B cell (primary cell): ENCODE measurements at regions not wholly inside any gene's neighbourhood (a gene's known extent, or its start where the extent isn't known, plus 50 kb on each side); places are given as distances from the start of the nearest gene placed in this dataset.

ENCODE experiments used
- ATAC-seq: fragments of 200-7000 bp; cut with Tn5 transposase; one replicate; pipeline ENCODE4 v1.10.0; 2021; ENCODE audit warnings: low read depth, mild to moderate bottlenecking, moderate number of reproducible peaks, moderate library complexity
- CTCF ChIA-PET: fragments of 350-600 bp; sonication (Branson Sonifier 250); formaldehyde crosslinking; loops from one replicate; lab custom pipeline; 2021; ENCODE audit warnings: antibody characterized with exemption, inconsistent platforms; lab: Charles Lee
- POLR2A ChIA-PET: fragments of 350-600 bp; sonication (Branson Sonifier 250); formaldehyde crosslinking; loops from one replicate; lab custom pipeline; 2021; ENCODE audit warnings: antibody characterized with exemption; lab: Charles Lee
- DNase-seq: peaks from one replicate; pipeline ENCODE4 v3.0.0; 2013
- H2AFZ ChIP-seq: 2 replicates; pipeline ENCODE4 v1.6.1; 2012; ENCODE audit warnings: mild to moderate bottlenecking, low read depth, low read length; ENCODE audit not compliant: insufficient read depth, poor library complexity, severe bottlenecking
- H3K27ac ChIP-seq, 2 donors: 1 replicate in 1 of 2; 2 replicates in 1 of 2; pipeline ENCODE4 v1.5.1; 2012 to 2013; ENCODE audit warnings: low read length in 2 of 2, mild to moderate bottlenecking in 2 of 2, moderate library complexity in 1 of 2
- H3K27me3 ChIP-seq, 4 experiments: fragments of 200-600 bp in 1 of 4; sonication (generic) in 1 of 4; replicated peaks in 1 of 4; 1 replicate in 2 of 4; 2 replicates in 2 of 4; pipeline versions ENCODE4 v1.6.1 to v1.7.0; 2013 to 2016; ENCODE audit warnings: low read length in 3 of 4, mild to moderate bottlenecking in 2 of 4, mixed read lengths in 1 of 4, moderate library complexity in 1 of 4; ENCODE audit not compliant: insufficient read depth in 4 of 4, control insufficient read depth in 3 of 4; ENCODE audit errors: control extremely low read depth in 1 of 4
- H3K36me3 ChIP-seq, 2 experiments: replicated peaks in 1 of 2; 1 replicate in 1 of 2; 2 replicates in 1 of 2; pipeline versions ENCODE4 v1.6.1 to v1.7.1; 2013; ENCODE audit warnings: low read length in 1 of 2; ENCODE audit not compliant: insufficient read depth in 2 of 2, control insufficient read depth in 1 of 2; ENCODE audit errors: control extremely low read depth in 1 of 2, extremely low read depth in 1 of 2
- H3K4me1 ChIP-seq, 2 donors: fragments of 200-600 bp in 1 of 2; sonication (generic) in 1 of 2; 1 replicate in 1 of 2; 2 replicates in 1 of 2; pipeline versions ENCODE4 v1.5.1 to v1.6.1; 2013 to 2017; ENCODE audit warnings: low read length in 2 of 2; ENCODE audit not compliant: control insufficient read depth in 2 of 2, insufficient read depth in 2 of 2
- H3K4me2 ChIP-seq: replicated peaks from 2 replicates; pipeline ENCODE3; 2012; ENCODE audit warnings: mild to moderate bottlenecking, low read depth, low read length; ENCODE audit not compliant: poor library complexity, severe bottlenecking
- H3K4me3 ChIP-seq, 5 experiments: fragments of 200-600 bp in 1 of 5; sonication (generic) in 1 of 5; 1 replicate in 3 of 5; 2 replicates in 2 of 5; pipeline versions ENCODE4 v1.5.1 to v1.7.0; 2011 to 2016; ENCODE audit warnings: low read length in 4 of 5, mild to moderate bottlenecking in 4 of 5, low read depth in 2 of 5, control low read depth in 1 of 5, moderate library complexity in 1 of 5; ENCODE audit not compliant: insufficient read depth in 1 of 5; ENCODE audit errors: control extremely low read depth in 1 of 5, extremely low read depth in 1 of 5
- H3K79me2 ChIP-seq: fragments of 200-600 bp; sonication (generic); one replicate; pipeline ENCODE4 v1.6.0; 2016; ENCODE audit warnings: low read length; ENCODE audit not compliant: control insufficient read depth, insufficient read depth
- H3K9ac ChIP-seq: fragments of 200-600 bp; sonication (generic); 2 replicates; pipeline ENCODE4 v1.6.1; 2017; ENCODE audit warnings: mild to moderate bottlenecking, low read length, moderate library complexity
- H3K9me3 ChIP-seq, 3 donors: one replicate each; pipeline versions ENCODE4 v1.6.1 to v1.7.1; 2013; ENCODE audit warnings: low read length in 2 of 3; ENCODE audit not compliant: control insufficient read depth in 2 of 3, insufficient read depth in 1 of 3; ENCODE audit errors: control extremely low read depth in 1 of 3
- H4K20me1 ChIP-seq: 2 replicates; pipeline ENCODE4 v1.6.0; 2012; ENCODE audit warnings: mild to moderate bottlenecking, low read length; ENCODE audit not compliant: insufficient read depth, control insufficient read depth, poor library complexity, severe bottlenecking
- H3K27ac Mint-ChIP-seq: one replicate; pipeline ENCODE4 v1.8.0; 2021; ENCODE audit warnings: mixed read lengths
- H3K27me3 Mint-ChIP-seq: one replicate; pipeline ENCODE4 v1.8.0; 2021; ENCODE audit warnings: mixed read lengths
- H3K4me1 Mint-ChIP-seq: one replicate; pipeline ENCODE4 v1.8.0; 2021; ENCODE audit warnings: mixed read lengths
- H3K4me3 Mint-ChIP-seq: one replicate; pipeline ENCODE4 v1.8.0; 2021; ENCODE audit warnings: mixed read lengths
- H3K9me3 Mint-ChIP-seq: one replicate; pipeline ENCODE4 v1.8.0; 2022; ENCODE audit warnings: mixed read lengths; ENCODE audit not compliant: insufficient read depth
- EZH2 ChIP-seq: IDR thresholded peaks from 2 replicates; pipeline ENCODE4 v1.6.1; 2012; ENCODE audit warnings: borderline replicate concordance, low read depth, mild to moderate bottlenecking, moderate library complexity, low read length; ENCODE audit not compliant: insufficient read depth, poor library complexity, severe bottlenecking
- WGBS: methylation state at CpG from one replicate; pipeline ENCODE4 v1.1.5; 2013; ENCODE audit warnings: missing lambda C conversion rate; ENCODE audit not compliant: insufficient coverage; 5-methylcytosine and 5-hydroxymethylcytosine counted together
- intact Hi-C: fragments of 100-400 bp; cut with micrococcal nuclease; formaldehyde crosslinking; loops from one replicate; pipeline ENCODE4 v1.10.0; 2022
- TF ChIP-seq, protein P1 (sequence below): fragments of 200-600 bp; IDR thresholded peaks from one replicate; pipeline ENCODE4 v1.8.0; 2022; ENCODE audit warnings: antibody characterized with exemption, mild to moderate bottlenecking

DNA sequence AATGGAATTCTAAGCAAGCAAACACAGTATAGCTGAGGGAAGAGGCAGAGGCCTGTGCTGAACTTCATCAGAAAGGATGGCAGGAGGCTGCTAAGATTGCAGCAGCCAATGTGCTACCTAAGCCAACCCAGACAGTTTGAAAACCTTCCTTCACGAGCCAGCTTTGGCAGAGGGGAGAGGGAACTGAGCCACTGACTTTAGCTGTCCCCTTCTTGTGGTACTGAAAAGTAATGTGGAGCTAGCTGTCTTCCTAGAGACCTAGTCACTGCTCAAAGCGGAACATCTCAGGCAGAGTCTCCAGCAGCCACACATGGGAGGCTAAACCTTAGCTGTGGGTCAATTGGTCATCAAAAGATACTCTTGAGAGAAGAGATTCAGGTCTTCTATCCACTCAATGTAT, 419.0 kb downstream of the FBXO15 start:
- ChIA-PET CTCF (no interaction called here), POLR2A (no interaction called here)
- no peak for ATAC-seq
- H3K4me2 ChIP-seq = no peak overlapping the region
- Mint-ChIP-seq H3K27me3 (no peaks in the 10 kb centered on the region), H3K4me3 (no peak overlapping the region), H3K4me1 (no peaks in the 10 kb centered on the region), H3K27ac (no peak overlapping the region), H3K9me3 (no peaks in the 10 kb centered on the region)
- H4K20me1 ChIP-seq = no peaks in the 10 kb centered on the region
- no peaks in the 10 kb centered on the region for H3K27me3 ChIP-seq
- H3K4me3 ChIP-seq = no peak overlapping the region
- intact Hi-C loops = no loop called here
- H3K27ac ChIP-seq = no peak overlapping the region
- H3K79me2 ChIP-seq = no peaks in the 10 kb centered on the region
- no CpG with 5 or more reads among the region's 2 CpGs for WGBS
- no peak overlapping the region for H3K9ac ChIP-seq
- H3K36me3 ChIP-seq = no peaks in the 10 kb centered on the region
- no peak overlapping the region for H2AFZ ChIP-seq
- TF ChIP-seq, protein P1, sequence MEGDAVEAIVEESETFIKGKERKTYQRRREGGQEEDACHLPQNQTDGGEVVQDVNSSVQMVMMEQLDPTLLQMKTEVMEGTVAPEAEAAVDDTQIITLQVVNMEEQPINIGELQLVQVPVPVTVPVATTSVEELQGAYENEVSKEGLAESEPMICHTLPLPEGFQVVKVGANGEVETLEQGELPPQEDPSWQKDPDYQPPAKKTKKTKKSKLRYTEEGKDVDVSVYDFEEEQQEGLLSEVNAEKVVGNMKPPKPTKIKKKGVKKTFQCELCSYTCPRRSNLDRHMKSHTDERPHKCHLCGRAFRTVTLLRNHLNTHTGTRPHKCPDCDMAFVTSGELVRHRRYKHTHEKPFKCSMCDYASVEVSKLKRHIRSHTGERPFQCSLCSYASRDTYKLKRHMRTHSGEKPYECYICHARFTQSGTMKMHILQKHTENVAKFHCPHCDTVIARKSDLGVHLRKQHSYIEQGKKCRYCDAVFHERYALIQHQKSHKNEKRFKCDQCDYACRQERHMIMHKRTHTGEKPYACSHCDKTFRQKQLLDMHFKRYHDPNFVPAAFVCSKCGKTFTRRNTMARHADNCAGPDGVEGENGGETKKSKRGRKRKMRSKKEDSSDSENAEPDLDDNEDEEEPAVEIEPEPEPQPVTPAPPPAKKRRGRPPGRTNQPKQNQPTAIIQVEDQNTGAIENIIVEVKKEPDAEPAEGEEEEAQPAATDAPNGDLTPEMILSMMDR = no peak
- no peak for TF ChIP-seq EZH2
- peaks cover 0 to 6% (median 2%) of the 10 kb centered on the region in 3 donors for H3K9me3 ChIP-seq
- no peak for DNase-seq
- no peaks in the 10 kb centered on the region for H3K4me1 ChIP-seq

DNA sequence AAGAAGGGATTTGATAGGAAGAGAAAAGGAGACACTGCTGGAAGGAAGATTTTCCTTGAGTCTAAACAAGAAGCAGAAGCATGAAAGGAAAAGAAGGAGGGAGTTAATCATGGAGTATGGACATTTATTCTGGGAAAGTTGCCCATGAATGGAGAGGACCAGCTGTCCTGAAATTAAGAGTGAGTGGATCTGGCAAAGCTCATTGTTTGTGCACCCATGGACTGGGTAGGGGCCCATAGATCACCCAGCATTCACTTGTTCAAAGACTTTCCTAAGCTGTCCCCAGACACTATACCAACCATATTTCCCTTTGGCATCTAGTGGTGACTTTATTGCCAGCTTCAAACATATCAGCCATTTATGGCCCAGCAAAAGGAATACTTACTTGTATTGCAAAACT, 422.7 kb downstream of the FBXO15 start:
- Histone ChIP-seq H3K4me3 (no peak overlapping the region), H3K9me3 (no peaks in the 10 kb centered on the region), H4K20me1 (no peaks in the 10 kb centered on the region), H3K79me2 (no peaks in the 10 kb centered on the region), H3K9ac (no peak overlapping the region), H2AFZ (no peak overlapping the region), H3K4me2 (no peak overlapping the region), H3K27ac (no peak overlapping the region), H3K27me3 (no peaks in the 10 kb centered on the region), H3K36me3 (no peaks in the 10 kb centered on the region), H3K4me1 (no peaks in the 10 kb centered on the region)
- intact Hi-C loops = no loop called here
- DNase-seq (no peak), ATAC-seq (no peak)
- Mint-ChIP-seq H3K27ac (no peak overlapping the region), H3K9me3 (peaks cover 2% of the 10 kb centered on the region), H3K4me1 (no peaks in the 10 kb centered on the region), H3K27me3 (no peaks in the 10 kb centered on the region), H3K4me3 (no peak overlapping the region)
- CTCF ChIA-PET = no interaction called here
- POLR2A ChIA-PET = no interaction called here
- TF ChIP-seq EZH2 = no peak
- TF ChIP-seq, protein P1 = no peak
